Uterus (tissue), 3 donors: ENCODE measurements at regions not wholly inside any gene's neighbourhood (a gene's known extent, or its start where the extent isn't known, plus 50 kb on each side); places are given as distances from the start of the nearest gene placed in this dataset.
"Not testable (repeated sequence)": the region's sequence is repeated elsewhere in the genome, so short reads cannot be mapped to it uniquely, and the experiment has no call there.

Source experiments
- DNase-seq, 2 donors: peaks; one replicate each; pipeline ENCODE4 v3.0.0-alpha.2; 2019 to 2020
- H3K27ac ChIP-seq, 2 donors: fragments of 200-600 bp; sonication (generic); 1 replicate in 1 of 2; 2 replicates in 1 of 2; pipeline ENCODE4 v1.5.1; 2016 to 2018
- H3K27me3 ChIP-seq, 2 donors: fragments of 200-600 bp; sonication (generic); one replicate each; pipeline ENCODE4 v1.5.1; 2018 to 2019; ENCODE audit warnings: control low read depth in 1 of 2
- H3K36me3 ChIP-seq, 2 donors: fragments of 200-600 bp; sonication (generic); one replicate each; pipeline ENCODE4 v1.5.1; 2019; ENCODE audit warnings: control low read depth in 1 of 2
- H3K4me1 ChIP-seq, 2 donors: fragments of 200-600 bp; sonication (generic); one replicate each; pipeline ENCODE4 v1.5.1; 2018 to 2019; ENCODE audit warnings: control low read depth in 1 of 2
- H3K4me3 ChIP-seq, 2 donors: fragments of 200-600 bp; sonication (generic); 1 replicate in 1 of 2; 2 replicates in 1 of 2; pipeline ENCODE4 v1.5.1; 2018 to 2019; ENCODE audit warnings: mild to moderate bottlenecking in 1 of 2
- H3K9me3 ChIP-seq, 2 donors: fragments of 200-600 bp; sonication (generic); one replicate each; pipeline ENCODE4 v1.5.1; 2019; ENCODE audit warnings: control low read depth in 1 of 2
- CTCF ChIP-seq, 4 experiments: fragments of 200-600 bp in 2 of 4; fragments of 450-650 bp in 2 of 4; sonication (generic) in 2 of 4; IDR thresholded peaks; one replicate each; pipeline ENCODE4 v1.5.1; 2016 to 2019; ENCODE audit warnings: antibody characterized with exemption in 4 of 4, mild to moderate bottlenecking in 2 of 4, moderate library complexity in 1 of 4
- POLR2A ChIP-seq, 2 donors: fragments of 450-650 bp; IDR thresholded peaks; one replicate each; pipeline ENCODE4 v1.6.1; 2016; ENCODE audit warnings: antibody characterized with exemption in 2 of 2, mild to moderate bottlenecking in 1 of 2, moderate library complexity in 1 of 2
- intact Hi-C: fragments of 100-400 bp; cut with DNase I; formaldehyde crosslinking; loops from one replicate; pipeline ENCODE4 v1.15.1; 2023; ENCODE audit warnings: low total_unique reads
- donor health status: DM: yes; HTN: yes; CAD: no.

GRCh38 chr4:60682901-60683300, 517.2 kb upstream of the ADGRL3 start:
- Histone ChIP-seq H3K27me3 (no peaks in the 10 kb centered on the region), H3K27ac (no peak overlapping the region), H3K4me1 (no peaks in the 10 kb centered on the region), H3K36me3 (no peaks in the 10 kb centered on the region), H3K9me3 (no peaks in the 10 kb centered on the region), H3K4me3 (no peak overlapping the region)
- intact Hi-C loops = no loop called here
- DNase-seq = no peak
- no peak for TF ChIP-seq POLR2A (IDR thresholded peaks at IDR 0.05)
- no peak for TF ChIP-seq CTCF (IDR thresholded peaks at IDR 0.05)

GRCh38 chr4:60683357-60683756, 516.8 kb upstream of the ADGRL3 start:
- H3K9me3 ChIP-seq = no peaks in the 10 kb centered on the region
- H3K27ac ChIP-seq = no peak overlapping the region
- TF ChIP-seq POLR2A (IDR thresholded peaks at IDR 0.05) (no peak), CTCF (IDR thresholded peaks at IDR 0.05) (no peak)
- DNase-seq = no peak
- no peak overlapping the region for H3K4me3 ChIP-seq
- H3K36me3 ChIP-seq = no peaks in the 10 kb centered on the region
- H3K27me3 ChIP-seq = no peaks in the 10 kb centered on the region
- H3K4me1 ChIP-seq = no peaks in the 10 kb centered on the region
- intact Hi-C loops = no loop called here

- TF ChIP-seq POLR2A (IDR thresholded peaks at IDR 0.05) (no peak), CTCF (IDR thresholded peaks at IDR 0.05) (no peak)
- Histone ChIP-seq H3K27ac (no peak overlapping the region), H3K36me3 (no peaks in the 10 kb centered on the region), H3K4me1 (no peaks in the 10 kb centered on the region), H3K9me3 (no peaks in the 10 kb centered on the region), H3K4me3 (no peak overlapping the region), H3K27me3 (no peaks in the 10 kb centered on the region)
- intact Hi-C loops = no loop called here
- DNase-seq = no peak
Observed at GRCh38 chr4:60683973-60684372, 516.2 kb upstream of the ADGRL3 start.

- DNase-seq, H3K27ac ChIP-seq, H3K36me3 ChIP-seq, H3K27me3 ChIP-seq, H3K9me3 ChIP-seq, H3K4me1 ChIP-seq, intact Hi-C loops, H3K4me3 ChIP-seq: not testable (repeated sequence)
Observed at GRCh38 chr4:60696062-60696461, 504.1 kb upstream of the ADGRL3 start.

- H3K36me3 ChIP-seq = no peaks in the 10 kb centered on the region
- TF ChIP-seq POLR2A (IDR thresholded peaks at IDR 0.05) (no peak), CTCF (IDR thresholded peaks at IDR 0.05) (no peak)
- no peaks in the 10 kb centered on the region for H3K27me3 ChIP-seq
- H3K4me3 ChIP-seq = no peak overlapping the region
- H3K27ac ChIP-seq = no peak overlapping the region
- no peaks in the 10 kb centered on the region for H3K9me3 ChIP-seq
- intact Hi-C loops = no loop called here
- H3K4me1 ChIP-seq = no peaks in the 10 kb centered on the region
- no peak for DNase-seq
Observed at GRCh38 chr4:60709061-60709460, 491.1 kb upstream of the ADGRL3 start.

GRCh38 chr4:60718874-60719273, 481.3 kb upstream of the ADGRL3 start:
- Histone ChIP-seq H3K27me3 (no peaks in the 10 kb centered on the region), H3K4me3 (no peak overlapping the region), H3K9me3 (no peaks in the 10 kb centered on the region), H3K27ac (no peak overlapping the region), H3K36me3 (no peaks in the 10 kb centered on the region), H3K4me1 (no peaks in the 10 kb centered on the region)
- TF ChIP-seq POLR2A (IDR thresholded peaks at IDR 0.05) = no peak
- no peak for TF ChIP-seq CTCF (IDR thresholded peaks at IDR 0.05)
- DNase-seq = no peak
- intact Hi-C loops = no loop called here
